ENCODE measurements at regions not wholly inside any gene's neighbourhood (a gene's known extent, or its start where the extent isn't known, plus 50 kb on each side); places are given as distances from the start of the nearest gene placed in this dataset.

- TF ChIP-seq CTCF (IDR thresholded peaks at IDR 0.05): no peak
- no peak for TF ChIP-seq ZFX (IDR thresholded peaks at IDR 0.05; ENCODE audit: borderline replicate concordance)
These were observed 84.2 kb upstream of the ADRA1B start for GRCh38 chr5:159832073-159832472.
